HEK293T (cell line): ENCODE measurements at regions not wholly inside any gene's neighbourhood (a gene's known extent, or its start where the extent isn't known, plus 50 kb on each side); places are given as distances from the start of the nearest gene placed in this dataset.
"Not testable (repeated sequence)": the region's sequence is repeated elsewhere in the genome, so short reads cannot be mapped to it uniquely, and the experiment has no call there.

ENCODE experiments used
- BHLHE40 ChIP-seq: fragments of 450-650 bp; IDR thresholded peaks from 2 replicates; pipeline ENCODE4 v1.6.1; 2016; ENCODE audit warnings: mild to moderate bottlenecking, moderate library complexity, borderline replicate concordance
- CTBP1 ChIP-seq: fragments of 450-650 bp; IDR thresholded peaks from 2 replicates; pipeline ENCODE4 v1.6.1; 2016; ENCODE audit warnings: borderline replicate concordance
- ELF4 ChIP-seq: fragments of 450-650 bp; IDR thresholded peaks from 2 replicates; pipeline ENCODE4 v1.6.1; 2017; ENCODE audit warnings: antibody characterized with exemption
- FOXM1 ChIP-seq: fragments of 450-650 bp; IDR thresholded peaks from 2 replicates; pipeline ENCODE4 v1.6.1; 2017; ENCODE audit warnings: mild to moderate bottlenecking, borderline replicate concordance
- NFRKB ChIP-seq: fragments of 450-650 bp; IDR thresholded peaks from 2 replicates; pipeline ENCODE4 v1.6.1; 2016; ENCODE audit warnings: mild to moderate bottlenecking, moderate library complexity
- SP1 ChIP-seq: fragments of 450-650 bp; IDR thresholded peaks from 2 replicates; pipeline ENCODE4 v1.6.1; 2017
- SUZ12 ChIP-seq: fragments of 450-650 bp; IDR thresholded peaks from 2 replicates; pipeline ENCODE4 v1.6.1; 2016; ENCODE audit warnings: mild to moderate bottlenecking
- ZNF384 ChIP-seq: fragments of 450-650 bp; IDR thresholded peaks from 2 replicates; pipeline ENCODE4 v1.6.1; 2016
- TF ChIP-seq, protein P1 (sequence below): fragments of 450-650 bp; IDR thresholded peaks from 2 replicates; pipeline ENCODE4 v1.6.1; 2016

DNA sequence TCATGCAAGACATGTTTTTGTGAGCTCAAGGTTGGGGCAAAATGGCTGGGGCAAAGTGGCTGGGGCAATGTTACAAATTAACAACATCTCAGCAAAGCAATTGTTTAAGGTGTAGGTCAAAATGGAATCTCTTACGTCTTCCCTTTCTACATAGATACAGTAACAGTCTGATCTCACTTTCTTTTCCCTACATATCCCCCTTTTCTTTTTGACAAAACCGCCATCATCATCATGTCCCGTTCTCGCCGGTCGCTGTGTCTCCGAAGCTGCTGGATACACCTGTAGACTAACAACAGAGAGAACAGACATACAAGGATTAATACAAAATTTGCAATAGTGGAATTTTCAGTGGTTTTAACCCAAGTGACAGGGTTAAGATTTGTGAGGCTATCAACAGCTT, 118.4 kb upstream of the LARP1 start:
- TF ChIP-seq NFRKB, CTBP1, BHLHE40, SUZ12, ELF4, ZNF384, FOXM1, SP1: not testable (repeated sequence)
- TF ChIP-seq, protein P1, sequence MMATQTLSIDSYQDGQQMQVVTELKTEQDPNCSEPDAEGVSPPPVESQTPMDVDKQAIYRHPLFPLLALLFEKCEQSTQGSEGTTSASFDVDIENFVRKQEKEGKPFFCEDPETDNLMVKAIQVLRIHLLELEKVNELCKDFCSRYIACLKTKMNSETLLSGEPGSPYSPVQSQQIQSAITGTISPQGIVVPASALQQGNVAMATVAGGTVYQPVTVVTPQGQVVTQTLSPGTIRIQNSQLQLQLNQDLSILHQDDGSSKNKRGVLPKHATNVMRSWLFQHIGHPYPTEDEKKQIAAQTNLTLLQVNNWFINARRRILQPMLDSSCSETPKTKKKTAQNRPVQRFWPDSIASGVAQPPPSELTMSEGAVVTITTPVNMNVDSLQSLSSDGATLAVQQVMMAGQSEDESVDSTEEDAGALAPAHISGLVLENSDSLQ: not testable (repeated sequence)
